Brain pericyte (primary cell): ENCODE measurements at regions not wholly inside any gene's neighbourhood (a gene's known extent, or its start where the extent isn't known, plus 50 kb on each side); places are given as distances from the start of the nearest gene placed in this dataset.

Experiments used
- DNase-seq: peaks from one replicate; pipeline ENCODE4 v3.0.0-alpha.2; 2012; ENCODE audit warnings: low read depth, low spot score

DNA sequence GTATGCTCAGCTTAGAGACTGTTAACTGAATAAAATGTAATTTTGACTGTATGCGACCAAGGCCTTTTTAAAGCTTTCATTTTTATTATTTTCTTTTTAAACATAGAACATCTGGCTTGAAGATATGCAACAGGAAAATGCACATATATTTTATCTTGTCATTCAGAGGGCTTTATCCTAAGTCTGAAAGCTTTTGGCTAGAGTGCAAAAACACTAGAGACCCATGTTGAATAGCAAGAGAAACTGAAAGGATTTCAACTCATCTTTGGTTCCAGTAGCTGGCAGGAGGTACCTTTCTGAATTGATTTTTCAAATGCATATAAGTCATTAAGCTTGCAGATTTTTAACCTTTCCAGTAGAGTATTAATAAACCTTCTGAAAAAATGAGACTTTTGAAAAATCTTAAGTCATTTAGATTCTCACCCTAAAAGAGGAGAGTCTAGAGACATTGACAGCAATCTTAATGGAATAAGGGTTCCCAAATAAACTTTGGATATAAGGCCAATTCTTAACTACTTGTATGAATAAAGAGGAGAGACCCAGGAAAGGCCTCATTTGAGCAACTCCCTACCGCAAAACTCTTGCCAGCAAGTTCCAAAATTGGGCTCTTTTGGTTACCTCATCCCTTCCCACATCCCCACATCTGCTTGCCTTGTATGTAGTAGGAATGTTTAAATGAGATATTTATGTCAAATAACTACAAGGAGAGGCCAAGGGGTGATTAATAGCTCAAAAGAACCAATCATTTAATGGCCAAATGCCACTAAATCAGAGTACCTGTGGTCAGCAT is 454.4 kb downstream of the HTR7 start:
- no peak for DNase-seq

DNA sequence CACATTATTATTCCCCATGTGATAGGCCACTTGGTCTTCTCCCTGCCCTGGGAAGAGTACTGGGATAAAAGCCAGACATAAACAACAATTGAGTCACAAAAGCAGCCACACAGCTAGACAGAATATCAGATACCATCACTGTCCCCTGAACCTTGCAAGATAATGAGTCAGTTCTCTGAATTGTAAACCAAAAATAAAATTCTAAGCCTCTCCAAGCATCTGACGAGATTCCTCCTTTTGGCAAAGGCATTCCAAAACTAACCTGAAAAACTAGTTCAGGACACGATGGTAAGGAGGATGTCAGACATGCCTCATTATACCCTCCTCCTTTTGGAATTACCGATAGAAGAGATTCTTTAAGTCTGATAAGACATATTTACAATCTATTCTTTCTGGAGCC is 450.7 kb downstream of the HTR7 start:
- DNase-seq: no peak

DNA sequence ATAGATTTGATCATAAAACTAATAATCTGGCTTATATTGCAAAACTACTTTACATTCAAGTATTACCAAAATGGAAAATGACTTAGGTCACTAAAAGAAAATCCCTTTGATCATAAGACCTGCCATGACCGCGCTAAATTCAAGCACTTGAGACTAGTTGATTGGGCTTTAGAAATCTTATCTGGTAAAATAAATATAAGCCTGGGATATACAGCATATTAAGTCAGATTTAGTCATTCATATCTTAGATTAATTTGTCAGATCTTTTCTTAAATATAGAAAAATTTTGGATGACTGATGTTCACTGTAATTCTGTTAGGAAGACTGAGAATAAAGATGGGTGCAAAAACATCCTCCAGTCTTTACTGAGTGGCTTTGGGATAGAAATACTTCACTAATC is 450.0 kb downstream of the HTR7 start:
- no peak for DNase-seq

- DNase-seq: no peak
Observed at GRCh38 chr10:90412582-90412981, 445.3 kb downstream of the HTR7 start.

DNA sequence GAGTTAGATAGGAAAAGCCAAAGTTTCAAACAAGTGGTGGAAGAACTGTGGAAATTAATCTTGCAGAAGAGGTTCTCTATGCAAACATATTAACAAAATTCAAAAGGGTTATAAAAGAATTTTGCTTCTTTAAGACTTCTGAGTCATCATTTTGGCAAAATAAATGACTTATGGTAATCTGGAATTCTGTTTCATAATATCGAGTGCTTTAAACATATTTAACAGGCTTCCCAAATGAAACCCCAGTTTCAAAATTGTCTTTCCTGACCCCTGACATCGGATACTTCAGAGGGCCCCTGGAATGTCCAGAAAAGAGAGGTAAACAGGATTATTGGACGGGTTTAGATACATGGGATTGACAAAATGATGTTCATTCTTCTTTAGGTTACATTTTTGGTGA is 444.6 kb downstream of the HTR7 start:
- DNase-seq: no peak

- no peak for DNase-seq
Observed at GRCh38 chr10:90414926-90415325, 442.9 kb downstream of the HTR7 start.

GRCh38 chr10:90417029-90417428 is 440.8 kb downstream of the HTR7 start:
- no peak for DNase-seq

- DNase-seq: no peak
Observed at GRCh38 chr10:90417476-90418210, 440.2 kb downstream of the HTR7 start.

DNA sequence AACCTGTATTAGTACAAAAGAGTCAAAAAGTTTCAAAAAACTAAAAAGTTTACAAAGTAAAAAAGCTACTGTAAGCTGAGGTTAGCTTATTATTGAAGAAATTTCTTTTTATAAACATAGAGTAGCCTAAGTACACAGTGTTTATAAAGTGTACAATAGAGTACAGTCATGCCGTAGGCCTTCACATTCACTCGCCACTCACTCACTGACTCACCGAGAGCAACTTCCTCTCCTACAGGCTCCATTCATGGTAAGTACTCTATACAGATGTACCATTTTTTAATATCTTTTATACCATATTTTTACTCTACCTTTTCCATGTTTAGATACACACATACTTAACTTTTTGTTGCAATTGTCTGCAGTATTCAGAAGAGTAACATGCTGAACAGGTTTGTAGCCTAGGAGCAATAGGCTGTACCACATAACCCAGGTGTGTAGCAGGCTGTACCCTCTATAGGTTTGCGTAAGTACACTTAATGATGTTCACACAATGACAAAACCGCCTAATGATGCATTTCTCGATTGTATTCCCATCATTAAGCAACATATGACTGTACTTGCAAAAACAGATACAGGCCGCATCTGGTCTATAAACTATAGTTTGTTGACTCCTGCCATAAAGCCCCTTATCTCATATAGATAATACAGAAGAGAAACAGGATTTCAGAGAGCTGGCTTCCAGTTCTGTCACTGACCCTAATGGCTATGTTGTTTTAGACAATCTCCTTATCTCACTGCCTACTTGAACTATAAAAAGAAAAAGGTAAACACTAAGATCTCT is 438.8 kb downstream of the HTR7 start:
- DNase-seq: peak; percentile 42

DNA sequence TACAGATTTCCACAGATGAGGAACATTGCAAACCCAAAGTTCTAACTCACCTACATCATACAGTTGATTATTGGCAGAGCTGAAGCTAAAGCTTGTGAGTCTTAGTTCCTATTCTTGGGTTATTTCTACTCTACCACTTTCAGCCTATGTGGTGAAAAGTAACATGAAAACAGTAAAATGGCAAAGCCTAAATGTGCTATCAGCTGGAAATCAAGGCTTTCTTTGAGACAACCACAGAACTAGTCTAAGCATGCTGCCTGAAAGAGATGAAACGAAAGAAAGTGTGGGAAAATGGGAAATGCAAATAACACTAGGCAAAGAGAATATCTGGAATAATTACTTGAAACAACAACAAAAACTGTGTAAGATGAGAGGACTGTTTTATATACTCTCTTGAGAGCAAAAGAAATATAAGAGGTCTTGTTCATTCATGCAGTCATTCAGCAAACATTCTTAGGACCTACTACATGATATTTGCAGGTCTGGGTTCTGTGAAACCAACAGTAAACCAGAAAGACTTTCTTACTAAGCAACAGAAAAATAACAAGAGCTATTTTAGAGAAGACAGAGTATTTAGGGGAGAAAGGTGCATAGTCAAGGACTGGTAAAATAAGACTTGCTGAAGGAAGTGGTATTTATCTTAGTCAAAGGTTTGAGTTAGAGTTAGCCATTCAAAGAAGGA is 437.1 kb downstream of the HTR7 start:
- DNase-seq: no peak

DNA sequence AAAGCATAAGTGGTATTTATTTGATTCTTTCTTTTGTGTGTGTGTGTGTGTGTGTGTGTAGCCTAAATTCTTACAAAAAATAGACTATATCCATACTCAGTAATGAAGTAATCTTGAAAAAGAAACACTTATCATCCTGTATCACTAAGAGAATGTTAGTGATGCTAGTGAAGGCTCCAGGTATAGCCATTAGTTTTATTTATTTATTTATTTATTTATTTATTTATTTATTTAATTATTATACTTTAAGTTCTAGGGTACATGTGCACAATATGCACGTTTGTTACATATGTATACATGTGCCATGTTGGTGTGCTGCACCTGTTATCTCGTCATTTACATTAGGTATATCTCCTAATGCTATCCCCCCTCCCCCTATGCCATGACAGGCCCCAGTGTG is 436.0 kb downstream of the HTR7 start:
- no peak for DNase-seq

- no peak for DNase-seq
Observed at GRCh38 chr10:90424730-90425129, 433.1 kb downstream of the HTR7 start.

GRCh38 chr10:90430186-90430585 is 427.7 kb downstream of the HTR7 start:
- DNase-seq: no peak

DNA sequence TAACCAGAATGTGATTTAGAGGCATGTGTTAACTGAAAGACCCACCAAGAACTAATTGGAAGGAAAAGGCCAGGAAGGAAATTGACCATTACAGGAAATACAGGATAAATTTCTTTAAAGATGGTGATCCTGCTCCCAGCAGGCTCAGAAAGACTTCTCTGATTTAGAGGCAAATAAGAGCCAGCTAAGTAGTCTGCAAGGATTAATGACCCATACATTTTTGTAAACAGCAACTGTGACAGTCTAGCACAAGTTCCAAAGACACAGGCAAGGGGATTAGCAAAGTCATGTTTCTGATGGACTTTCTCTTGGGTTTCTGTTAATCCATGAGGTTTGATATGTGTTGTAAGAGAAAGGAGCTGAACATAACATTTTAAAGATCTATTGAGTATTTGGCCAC is 425.0 kb downstream of the HTR7 start:
- DNase-seq: no peak

DNA sequence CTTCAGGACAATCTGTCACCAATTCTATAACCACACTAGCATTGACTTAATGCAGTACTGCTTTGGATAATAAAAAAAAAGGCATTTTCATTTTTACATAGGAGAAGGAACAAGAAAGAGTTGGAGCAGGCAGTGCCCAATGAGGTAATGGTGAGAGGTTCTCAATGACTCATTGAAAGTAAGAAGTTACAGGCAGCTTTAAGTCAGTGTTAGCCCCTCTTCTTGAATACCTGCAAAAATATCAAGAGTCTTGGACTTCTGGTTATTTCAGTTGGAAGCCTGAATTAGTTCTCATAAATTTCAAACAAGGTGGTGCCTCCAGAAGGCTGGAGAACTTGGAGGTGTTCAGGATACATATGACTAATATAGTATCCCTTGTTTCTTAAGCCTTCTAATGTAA is 422.5 kb downstream of the HTR7 start:
- no peak for DNase-seq

DNA sequence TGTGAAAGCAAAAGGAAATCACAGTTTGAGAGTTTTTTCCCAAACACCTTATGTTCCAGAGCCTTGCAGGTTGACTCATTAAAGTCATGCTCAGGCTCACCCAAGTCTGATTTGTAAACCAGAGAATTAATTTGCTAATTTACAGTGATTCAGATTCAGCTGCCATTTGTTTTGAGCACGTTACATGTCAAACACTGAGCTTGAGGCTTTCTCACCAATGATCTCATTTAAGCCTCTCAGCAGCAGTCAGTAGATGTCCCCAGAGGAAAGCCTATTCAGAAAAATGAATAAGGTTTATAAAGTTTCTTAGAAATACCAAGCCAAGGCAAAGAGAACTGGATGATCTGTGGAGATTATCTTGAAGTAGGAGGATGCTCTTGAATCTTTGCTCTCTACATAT is 420.4 kb downstream of the HTR7 start:
- DNase-seq: no peak

GRCh38 chr10:90440870-90441269 is 417.0 kb downstream of the HTR7 start:
- DNase-seq: no peak

DNA sequence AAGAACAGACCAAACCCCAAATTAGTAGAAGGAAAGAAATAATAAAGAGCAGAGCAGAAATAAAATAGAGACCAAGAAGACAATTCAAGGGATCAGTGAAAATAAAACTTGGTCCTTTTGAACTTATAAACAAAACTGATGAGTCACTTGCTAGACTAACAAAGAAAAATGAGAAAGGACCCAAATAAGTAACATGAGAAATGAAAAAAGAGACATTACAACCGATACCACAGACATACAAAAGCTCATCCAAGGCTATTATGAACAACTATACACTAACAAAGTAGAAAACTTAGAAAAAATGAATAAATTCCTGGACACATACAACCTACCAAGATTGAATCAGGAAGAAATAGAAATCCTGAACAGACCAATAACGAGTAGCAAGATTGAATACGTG is 414.5 kb downstream of the HTR7 start:
- no peak for DNase-seq

DNA sequence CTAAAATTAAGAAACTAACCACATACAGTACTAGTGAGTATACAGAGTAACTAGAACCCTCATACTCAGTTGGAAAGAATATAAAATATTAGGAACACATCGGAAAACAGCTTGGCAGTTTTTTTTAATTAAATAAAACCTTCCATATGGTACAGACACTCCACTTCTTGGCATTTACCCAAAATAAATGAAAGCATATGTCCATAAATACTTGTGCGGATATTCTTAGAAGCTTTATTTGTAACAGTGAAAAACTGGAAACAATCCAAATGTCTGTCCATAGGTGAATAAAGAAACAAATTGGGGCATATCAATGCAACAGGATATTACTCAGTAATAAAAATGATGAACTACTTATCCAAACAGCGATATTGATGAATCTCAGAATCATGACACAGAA is 410.0 kb downstream of the HTR7 start:
- DNase-seq: no peak

- DNase-seq: no peak
Observed at GRCh38 chr10:90450797-90451196, 407.0 kb downstream of the HTR7 start.

DNA sequence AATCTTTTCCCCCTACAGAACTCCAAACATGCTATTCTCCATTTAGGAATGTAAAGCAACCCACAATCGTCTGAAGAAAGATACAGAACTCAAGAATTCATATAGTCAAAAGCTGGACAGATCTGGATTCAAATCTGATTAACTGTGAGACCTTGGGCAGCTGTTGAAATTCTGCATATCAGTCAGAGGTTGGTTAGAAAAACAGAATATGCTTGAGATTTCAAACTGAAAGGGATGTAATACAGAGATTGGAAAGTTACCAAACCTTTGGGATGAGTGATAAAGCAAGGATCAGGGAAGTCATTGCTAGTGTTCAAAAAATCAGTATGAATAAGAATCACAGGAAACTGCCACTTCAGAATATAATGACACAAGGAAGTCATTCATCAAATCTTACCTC is 406.6 kb downstream of the HTR7 start:
- DNase-seq: no peak

GRCh38 chr10:90458054-90458453 is 399.8 kb downstream of the HTR7 start:
- no peak for DNase-seq
